Stomach (tissue), 8 donors: ENCODE measurements at regions not wholly inside any gene's neighbourhood (a gene's known extent, or its start where the extent isn't known, plus 50 kb on each side); places are given as distances from the start of the nearest gene placed in this dataset.

ENCODE experiments used
- DNase-seq, 2 donors: peaks; one replicate each; pipeline versions ENCODE4 v3.0.0 to v3.0.0-alpha.2; 2013 to 2019
- H3K27ac ChIP-seq, 5 donors: fragments of 200-600 bp in 4 of 5; sonication (generic) in 4 of 5; one replicate each; pipeline ENCODE4 v1.5.1; 2013 to 2019; ENCODE audit warnings: mild to moderate bottlenecking in 1 of 5, moderate library complexity in 1 of 5
- H3K27me3 ChIP-seq, 3 donors: fragments of 200-600 bp; sonication (generic); one replicate each; pipeline ENCODE4 v1.5.1; 2017 to 2019; ENCODE audit warnings: mixed run types in 1 of 3
- H3K36me3 ChIP-seq, 4 donors: fragments of 200-600 bp; sonication (generic); 1 replicate in 3 of 4; 2 replicates in 1 of 4; pipeline ENCODE4 v1.5.1; 2016 to 2019
- H3K4me1 ChIP-seq, 4 donors: fragments of 200-600 bp; sonication (generic); one replicate each; pipeline ENCODE4 v1.5.1; 2016 to 2019
- H3K4me3 ChIP-seq, 4 donors: fragments of 200-600 bp; sonication (generic) in 3 of 4; one replicate each; pipeline ENCODE4 v1.5.1; 2016 to 2019; ENCODE audit warnings: mild to moderate bottlenecking in 1 of 4
- H3K9me3 ChIP-seq, 4 donors: fragments of 200-600 bp; sonication (generic); one replicate each; pipeline ENCODE4 v1.5.1; 2016 to 2019
- EP300 ChIP-seq: sonication (generic); formaldehyde crosslinking; IDR thresholded peaks from one replicate; pipeline ENCODE4 v1.6.1; 2017; ENCODE audit warnings: antibody characterized with exemption
- POLR2A ChIP-seq, 4 donors: fragments of 450-650 bp; IDR thresholded peaks; one replicate each; pipeline ENCODE4 v1.6.1; 2016; ENCODE audit warnings: antibody characterized with exemption in 4 of 4, control low read depth in 2 of 4, mild to moderate bottlenecking in 1 of 4, moderate library complexity in 1 of 4
- POLR2AphosphoS5 ChIP-seq, 3 donors: sonication (generic); formaldehyde crosslinking; IDR thresholded peaks; one replicate each; pipeline ENCODE4 v1.6.1; 2016; ENCODE audit warnings: antibody characterized with exemption in 3 of 3
- WGBS, 5 donors: extraction: QIAGEN DNeasy Blood & Tissue Kit in 3 of 5; methylation state at CpG; one replicate each; pipeline versions ENCODE4 v1.1.5 to v1.1.7; 2013 to 2018; 5-methylcytosine and 5-hydroxymethylcytosine counted together
- intact Hi-C: fragments of 100-400 bp; cut with DNase I; formaldehyde crosslinking; loops from one replicate; pipeline ENCODE4 v1.15.1; 2023; ENCODE audit warnings: low total_unique reads
- TF ChIP-seq, protein P1 (sequence below), 7 experiments: fragments of 450-650 bp in 4 of 7; fragments of 200-600 bp in 3 of 7; sonication (generic) in 3 of 7; IDR thresholded peaks; one replicate each; pipeline ENCODE4 v1.5.1; 2016 to 2019; ENCODE audit warnings: antibody characterized with exemption in 7 of 7, control low read depth in 2 of 7, mild to moderate bottlenecking in 1 of 7
- donor health status: healthy with polysubstance abuse.
- donor health status: Bipolar disorder and iron deficiency.
- donor health status: healthy.

DNA sequence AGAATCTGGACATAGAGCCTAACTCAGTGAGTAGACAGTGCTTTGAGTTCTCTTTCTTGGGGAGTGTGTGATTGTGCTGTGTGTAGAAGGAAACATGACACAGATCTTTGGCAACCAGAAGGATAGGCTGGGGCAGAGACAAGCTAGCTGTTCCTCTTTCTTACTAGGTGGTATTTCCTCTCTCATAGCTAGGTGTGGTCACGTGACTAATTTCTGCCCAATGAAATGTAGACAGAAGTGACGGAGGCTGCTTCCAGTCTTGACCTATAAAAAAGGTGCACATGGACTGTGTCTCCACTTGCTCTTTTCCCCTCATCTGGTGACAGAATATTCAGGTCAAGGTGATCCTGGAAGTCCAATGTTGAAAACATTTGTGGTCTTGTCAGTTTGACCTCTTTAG is 92.5 kb upstream of the NFIB start:
- Histone ChIP-seq H3K27ac (no peak overlapping the region), H3K36me3 (no peaks in the 10 kb centered on the region), H3K4me1 (no peaks in the 10 kb centered on the region), H3K9me3 (no peaks in the 10 kb centered on the region), H3K27me3 (no peaks in the 10 kb centered on the region), H3K4me3 (no peak overlapping the region)
- no peak for TF ChIP-seq POLR2AphosphoS5 (IDR thresholded peaks at IDR 0.05)
- no peak for TF ChIP-seq EP300
- TF ChIP-seq POLR2A (IDR thresholded peaks at IDR 0.05), result no peak
- TF ChIP-seq, protein P1, sequence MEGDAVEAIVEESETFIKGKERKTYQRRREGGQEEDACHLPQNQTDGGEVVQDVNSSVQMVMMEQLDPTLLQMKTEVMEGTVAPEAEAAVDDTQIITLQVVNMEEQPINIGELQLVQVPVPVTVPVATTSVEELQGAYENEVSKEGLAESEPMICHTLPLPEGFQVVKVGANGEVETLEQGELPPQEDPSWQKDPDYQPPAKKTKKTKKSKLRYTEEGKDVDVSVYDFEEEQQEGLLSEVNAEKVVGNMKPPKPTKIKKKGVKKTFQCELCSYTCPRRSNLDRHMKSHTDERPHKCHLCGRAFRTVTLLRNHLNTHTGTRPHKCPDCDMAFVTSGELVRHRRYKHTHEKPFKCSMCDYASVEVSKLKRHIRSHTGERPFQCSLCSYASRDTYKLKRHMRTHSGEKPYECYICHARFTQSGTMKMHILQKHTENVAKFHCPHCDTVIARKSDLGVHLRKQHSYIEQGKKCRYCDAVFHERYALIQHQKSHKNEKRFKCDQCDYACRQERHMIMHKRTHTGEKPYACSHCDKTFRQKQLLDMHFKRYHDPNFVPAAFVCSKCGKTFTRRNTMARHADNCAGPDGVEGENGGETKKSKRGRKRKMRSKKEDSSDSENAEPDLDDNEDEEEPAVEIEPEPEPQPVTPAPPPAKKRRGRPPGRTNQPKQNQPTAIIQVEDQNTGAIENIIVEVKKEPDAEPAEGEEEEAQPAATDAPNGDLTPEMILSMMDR (IDR thresholded peaks at IDR 0.05), result no peak
- 87 to 100% (median 95%) methylated on average over 2 of the region's 2 CpGs for WGBS, 5 donors
- DNase-seq, result no peak
- intact Hi-C loops, result loop anchor here (10.0 kb wide), 1 partner anchor 982 kb away; no protein-coding TSS in a partner anchor

DNA sequence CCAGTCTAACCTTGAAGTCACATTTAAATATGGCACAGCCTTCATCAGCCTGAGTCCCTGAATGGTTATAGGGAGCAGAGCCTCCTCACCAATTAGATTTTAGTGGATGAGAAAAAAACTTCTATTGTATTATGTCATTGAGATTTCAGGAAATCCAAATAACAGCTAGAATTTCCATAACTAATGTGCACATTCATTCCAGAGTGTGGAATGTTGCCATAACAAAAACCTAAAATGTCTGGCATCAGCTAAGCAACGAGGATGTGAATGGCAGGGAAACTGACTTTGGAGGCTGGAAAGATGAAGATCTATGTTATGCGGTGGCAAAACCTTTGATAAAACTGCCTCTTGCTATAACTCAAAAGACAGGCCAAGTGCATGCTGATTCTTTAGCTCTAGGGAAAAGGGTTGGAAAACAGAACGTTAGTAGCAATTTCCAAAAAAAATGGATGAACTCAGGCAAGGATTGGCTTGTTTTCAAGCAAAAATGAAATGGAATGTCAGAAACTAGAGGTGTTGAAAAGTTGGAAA is 91.3 kb upstream of the NFIB start:
- Histone ChIP-seq H3K4me1 (peaks cover 0 to 9% (median 4%) of the 10 kb centered on the region in 4 donors), H3K9me3 (no peaks in the 10 kb centered on the region), H3K36me3 (no peaks in the 10 kb centered on the region), H3K27ac (no peak overlapping the region), H3K27me3 (no peaks in the 10 kb centered on the region), H3K4me3 (no peak overlapping the region)
- no peak for TF ChIP-seq POLR2AphosphoS5 (IDR thresholded peaks at IDR 0.05)
- TF ChIP-seq EP300, result no peak
- TF ChIP-seq, protein P1 (IDR thresholded peaks at IDR 0.05), result no peak
- no peak for TF ChIP-seq POLR2A (IDR thresholded peaks at IDR 0.05)
- no peak for DNase-seq
- WGBS, 5 donors, result 87 to 90% (median 90%) methylated on average over 3 of the region's 3 CpGs
- intact Hi-C loops, result loop anchor here (10.0 kb wide), 1 partner anchor 980 kb away; no protein-coding TSS in a partner anchor

DNA sequence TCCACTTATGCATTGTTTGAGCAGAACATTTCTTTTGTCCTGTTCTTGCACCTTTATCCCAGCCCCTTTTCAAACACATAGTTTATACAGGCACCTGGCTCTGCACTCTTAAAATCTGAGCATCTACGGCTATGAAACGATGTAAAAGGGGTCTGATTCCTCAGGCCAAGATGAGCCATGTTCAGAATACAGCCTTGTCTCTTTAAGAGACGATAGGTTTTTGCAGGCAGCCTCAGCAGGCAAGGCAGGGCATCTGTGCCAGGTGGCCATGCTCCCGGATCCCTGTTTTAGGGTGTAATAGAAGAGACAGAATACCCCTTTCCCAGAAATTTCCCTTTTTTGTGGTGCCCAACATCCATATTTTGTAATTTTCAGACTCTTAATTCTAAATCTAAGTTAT is 89.1 kb upstream of the NFIB start:
- Histone ChIP-seq H3K4me3 (no peak overlapping the region), H3K27me3 (no peaks in the 10 kb centered on the region), H3K27ac (no peak overlapping the region), H3K4me1 (peaks cover 0 to 16% (median 7%) of the 10 kb centered on the region in 4 donors), H3K9me3 (no peaks in the 10 kb centered on the region), H3K36me3 (no peaks in the 10 kb centered on the region)
- DNase-seq, result no peak
- 58 to 80% (median 70%) methylated on average over 4 of the region's 4 CpGs for WGBS, 5 donors
- intact Hi-C loops, result loop anchor here (10.0 kb wide), 1 partner anchor 978 kb away; no protein-coding TSS in a partner anchor
- TF ChIP-seq, protein P1 (IDR thresholded peaks at IDR 0.05), result no peak

DNA sequence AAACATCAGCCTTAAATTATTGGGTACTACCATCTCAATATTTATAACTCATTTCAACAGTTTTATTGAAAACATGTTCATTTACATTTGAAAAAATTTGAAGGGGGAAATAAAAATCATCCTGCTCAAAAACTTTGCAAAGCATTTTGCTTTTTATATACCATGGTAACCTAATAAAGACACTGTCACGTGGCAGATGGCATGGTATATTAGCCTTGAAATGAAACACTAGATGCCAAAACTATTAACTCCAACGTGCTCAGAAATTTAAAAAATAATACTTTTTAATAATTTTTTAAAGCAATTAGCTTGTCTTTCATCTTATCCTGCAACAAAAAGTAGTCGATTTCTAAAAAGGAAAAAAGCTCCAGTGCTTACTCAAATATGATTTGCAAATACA is 88.6 kb upstream of the NFIB start:
- DNase-seq, result no peak
- WGBS, 5 donors, result 67 to 83% (median 72%) methylated on average over 3 of the region's 3 CpGs
- Histone ChIP-seq H3K4me3 (no peak overlapping the region), H3K4me1 (peaks cover 0 to 16% (median 7%) of the 10 kb centered on the region in 4 donors), H3K9me3 (no peaks in the 10 kb centered on the region), H3K36me3 (no peaks in the 10 kb centered on the region), H3K27me3 (no peaks in the 10 kb centered on the region), H3K27ac (no peak overlapping the region)
- intact Hi-C loops, result loop anchor here (10.0 kb wide), 1 partner anchor 978 kb away; no protein-coding TSS in a partner anchor
- TF ChIP-seq POLR2AphosphoS5 (IDR thresholded peaks at IDR 0.05), result no peak
- no peak for TF ChIP-seq POLR2A (IDR thresholded peaks at IDR 0.05)
- TF ChIP-seq EP300, result no peak
- TF ChIP-seq, protein P1 (IDR thresholded peaks at IDR 0.05), result no peak
